Lung (tissue), 11 donors: ENCODE measurements at regions not wholly inside any gene's neighbourhood (a gene's known extent, or its start where the extent isn't known, plus 50 kb on each side); places are given as distances from the start of the nearest gene placed in this dataset.

Experiments used
- ATAC-seq: fragments of 200-7000 bp; cut with Tn5 transposase; one replicate; pipeline ENCODE4 v1.9.1; 2020; ENCODE audit warnings: moderate number of reproducible peaks; ENCODE audit not compliant: insufficient read depth, low FRiP score
- DNase-seq, 3 donors: peaks; one replicate each; pipeline ENCODE4 v3.0.0-alpha.2; 2013 to 2017
- H3K27ac ChIP-seq, 2 donors: one replicate each; pipeline ENCODE4 v1.5.1; 2013; ENCODE audit warnings: mild to moderate bottlenecking in 2 of 2, moderate library complexity in 2 of 2, control low read depth in 1 of 2, inconsistent platforms in 1 of 2, low read depth in 1 of 2, low read length in 1 of 2
- H3K27me3 ChIP-seq, 3 donors: one replicate each; pipeline ENCODE4 v1.5.1; 2013; ENCODE audit warnings: low read length in 2 of 3; ENCODE audit not compliant: control insufficient read depth in 3 of 3, insufficient read depth in 3 of 3
- H3K36me3 ChIP-seq, 4 donors: one replicate each; pipeline ENCODE4 v1.5.1; 2013; ENCODE audit warnings: low read length in 4 of 4, mild to moderate bottlenecking in 1 of 4, moderate library complexity in 1 of 4; ENCODE audit not compliant: control insufficient read depth in 4 of 4, insufficient read depth in 4 of 4
- H3K4me1 ChIP-seq, 5 donors: one replicate each; pipeline ENCODE4 v1.5.1; 2013; ENCODE audit warnings: low read length in 5 of 5, mild to moderate bottlenecking in 2 of 5, moderate library complexity in 1 of 5; ENCODE audit not compliant: control insufficient read depth in 5 of 5, insufficient read depth in 5 of 5
- H3K4me3 ChIP-seq: one replicate; pipeline ENCODE4 v1.5.1; 2013; ENCODE audit warnings: mild to moderate bottlenecking, control low read depth, moderate library complexity
- H3K9ac ChIP-seq, 2 donors: one replicate each; pipeline ENCODE4 v1.5.1; 2013; ENCODE audit warnings: low read length in 2 of 2, control low read depth in 1 of 2; ENCODE audit not compliant: insufficient read depth in 1 of 2
- H3K9me3 ChIP-seq, 4 donors: one replicate each; pipeline ENCODE4 v1.5.1; 2013; ENCODE audit warnings: low read length in 3 of 4, mild to moderate bottlenecking in 1 of 4, moderate library complexity in 1 of 4; ENCODE audit not compliant: control insufficient read depth in 4 of 4, insufficient read depth in 3 of 4
- CTCF ChIP-seq: IDR thresholded peaks from 2 replicates; pipeline ENCODE4 v1.5.1; 2012; ENCODE audit warnings: mild to moderate bottlenecking; ENCODE audit errors: control extremely low read depth, extremely low read depth
- WGBS, 2 donors: extraction: QIAGEN DNeasy Blood & Tissue Kit; methylation state at CpG; one replicate each; pipeline ENCODE4 v1.1.7; 2013; 5-methylcytosine and 5-hydroxymethylcytosine counted together
- donor health status: control.
- donor health status: control.
- donor health status: Bipolar disorder and iron deficiency.
- donor health status: healthy.
- donor health status: DM: yes; HTN: yes; CAD: no.

GRCh38 chr19:13600091-13600490, 93.8 kb upstream of the CACNA1A start:
- Histone ChIP-seq H3K4me1 (no peaks in the 10 kb centered on the region), H3K27ac (no peak overlapping the region), H3K9ac (no peak overlapping the region), H3K36me3 (no peaks in the 10 kb centered on the region), H3K9me3 (no peaks in the 10 kb centered on the region), H3K27me3 (no peaks in the 10 kb centered on the region), H3K4me3 (no peak overlapping the region)
- 81 to 93% methylated on average over 9 of the region's 9 CpGs for WGBS, 2 donors
- no peak for TF ChIP-seq CTCF
- no peak for ATAC-seq
- DNase-seq, result no peak

GRCh38 chr19:13599681-13600080, 93.4 kb upstream of the CACNA1A start:
- DNase-seq (no peak), ATAC-seq (no peak)
- no peak overlapping the region for H3K9ac ChIP-seq
- no peak for TF ChIP-seq CTCF
- H3K36me3 ChIP-seq, result no peaks in the 10 kb centered on the region
- H3K4me3 ChIP-seq, result no peak overlapping the region
- no peaks in the 10 kb centered on the region for H3K4me1 ChIP-seq
- no peak overlapping the region for H3K27ac ChIP-seq
- WGBS, 2 donors, result 83 to 90% methylated on average over 22 of the region's 22 CpGs
- no peaks in the 10 kb centered on the region for H3K9me3 ChIP-seq
- H3K27me3 ChIP-seq, result no peaks in the 10 kb centered on the region

GRCh38 chr19:13598098-13598497, 91.8 kb upstream of the CACNA1A start:
- no peaks in the 10 kb centered on the region for H3K9me3 ChIP-seq
- H3K27ac ChIP-seq, result no peak overlapping the region
- TF ChIP-seq CTCF, result no peak
- no peaks in the 10 kb centered on the region for H3K36me3 ChIP-seq
- no peak overlapping the region for H3K4me3 ChIP-seq
- ATAC-seq, result no peak
- DNase-seq, result no peak
- no peak overlapping the region for H3K9ac ChIP-seq
- H3K4me1 ChIP-seq, result no peaks in the 10 kb centered on the region
- no peaks in the 10 kb centered on the region for H3K27me3 ChIP-seq

GRCh38 chr19:13597640-13598039, 91.4 kb upstream of the CACNA1A start:
- Histone ChIP-seq H3K9me3 (no peaks in the 10 kb centered on the region), H3K36me3 (no peaks in the 10 kb centered on the region), H3K4me3 (no peak overlapping the region), H3K4me1 (no peaks in the 10 kb centered on the region), H3K27me3 (no peaks in the 10 kb centered on the region), H3K27ac (no peak overlapping the region), H3K9ac (no peak overlapping the region)
- DNase-seq (peak; percentile 59 to 76 (median 62)), ATAC-seq (peak; percentile 75)
- WGBS, 2 donors, result 0 to 2% methylated on average over 3 of the region's 3 CpGs
- peak; percentile 47 for TF ChIP-seq CTCF
